Embryonic facial prominence (tissue), 1 donor: ENCODE measurements at regions not wholly inside any gene's neighbourhood (a gene's known extent, or its start where the extent isn't known, plus 50 kb on each side); places are given as distances from the start of the nearest gene placed in this dataset.

Experiments
- DNase-seq: peaks from one replicate; pipeline ENCODE4 v3.0.0-alpha.2; 2016; ENCODE audit errors: extremely low spot score

- DNase-seq: no peak
Observed at GRCh38 chr2:220166616-220167015, 539.2 kb downstream of the SLC4A3 start.

DNA sequence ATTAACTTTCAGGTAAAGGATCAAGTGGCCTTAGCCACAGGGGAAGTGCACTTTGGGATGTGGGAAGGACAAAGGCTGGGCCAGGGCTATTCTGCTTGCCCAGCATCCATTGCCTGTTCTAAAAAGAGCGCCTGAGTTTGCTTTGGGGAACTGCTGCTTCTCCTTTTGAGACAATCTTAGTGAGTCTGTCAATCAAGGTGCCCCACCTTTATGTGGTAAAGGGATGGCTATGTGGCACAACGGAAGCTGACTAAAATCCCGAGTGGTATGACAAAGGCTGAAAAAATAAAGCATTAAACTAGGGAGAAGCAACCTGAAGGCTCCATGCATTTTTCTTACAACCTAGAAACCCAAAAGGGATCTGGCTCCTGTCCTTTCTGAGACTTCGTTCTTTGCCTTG, 540.5 kb downstream of the SLC4A3 start:
- DNase-seq: no peak

- DNase-seq: no peak
Observed at GRCh38 chr2:220168891-220169546, 541.6 kb downstream of the SLC4A3 start.

DNA sequence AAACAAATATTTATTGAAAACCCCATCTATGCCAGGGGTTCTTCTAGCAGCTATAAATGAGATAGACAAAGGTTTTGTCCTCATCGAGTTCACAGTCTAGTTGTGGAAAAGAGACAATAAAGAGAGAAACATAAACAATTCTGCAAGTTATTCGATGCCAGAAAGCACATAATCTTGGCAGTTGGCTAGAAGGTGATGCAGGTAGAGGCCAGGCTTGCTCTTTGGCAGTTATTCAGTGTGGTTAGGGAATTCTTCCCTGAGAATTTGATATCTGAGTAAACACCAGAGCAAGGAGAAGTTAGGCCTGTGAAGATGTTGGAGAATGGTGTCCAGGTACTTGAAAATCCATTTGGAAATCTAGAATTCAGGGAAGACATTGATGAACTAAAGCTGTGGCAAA, 547.4 kb downstream of the SLC4A3 start:
- no peak for DNase-seq

- DNase-seq: no peak
Observed at GRCh38 chr2:220175967-220176366, 548.5 kb downstream of the SLC4A3 start.

DNA sequence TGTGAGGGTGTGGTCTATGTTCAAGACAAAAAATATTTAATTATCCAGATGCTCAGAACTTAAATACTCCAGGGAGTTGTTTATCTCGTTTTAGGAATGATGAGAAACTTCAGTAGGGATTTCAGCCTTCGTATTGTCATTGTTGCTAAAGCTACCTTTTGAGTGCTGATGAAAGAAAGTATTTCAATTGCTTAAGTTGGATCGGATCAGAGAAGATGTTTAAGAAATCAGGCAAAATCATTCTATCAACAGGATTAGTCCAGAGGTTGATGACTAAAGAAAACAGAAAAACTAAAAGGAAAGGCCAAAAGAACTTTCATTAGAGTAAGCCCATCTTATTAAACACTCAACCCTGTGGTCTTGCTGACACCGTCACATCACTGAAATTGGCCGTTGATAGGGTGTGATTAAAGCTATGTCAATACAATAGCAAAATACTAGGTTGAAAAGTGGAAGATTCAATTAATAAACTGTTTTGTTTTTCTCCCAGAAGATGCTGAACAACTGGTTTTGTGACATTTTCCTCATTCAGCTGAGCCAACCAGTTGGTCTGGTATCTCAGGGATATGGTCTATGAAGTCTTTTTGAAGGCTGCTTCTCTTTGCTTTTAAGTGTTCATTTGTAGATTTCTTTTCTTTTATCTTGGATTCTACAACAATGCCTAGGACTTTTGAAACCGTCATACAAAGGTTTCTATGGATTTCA, 551.7 kb downstream of the SLC4A3 start:
- no peak for DNase-seq

DNA sequence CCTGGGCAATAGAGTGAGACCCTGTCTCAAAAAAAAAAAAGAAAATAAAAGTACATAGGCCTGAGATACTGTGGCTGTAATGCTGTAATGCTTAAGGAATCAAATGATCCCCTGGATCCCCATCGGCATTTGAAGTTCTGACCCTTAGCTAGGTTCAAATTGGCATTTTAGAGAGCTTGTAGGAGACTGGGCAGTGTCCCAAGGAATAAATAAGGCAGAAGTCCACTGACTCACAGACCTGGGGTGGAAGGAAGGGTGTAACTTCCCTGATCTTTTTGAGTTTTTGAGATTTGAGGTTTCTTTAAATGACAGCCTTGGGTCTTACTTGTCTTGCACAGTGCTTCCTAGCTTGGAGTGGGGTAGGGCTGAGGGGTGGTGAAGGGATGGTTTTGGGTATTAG, 553.7 kb downstream of the SLC4A3 start:
- DNase-seq: no peak

DNA sequence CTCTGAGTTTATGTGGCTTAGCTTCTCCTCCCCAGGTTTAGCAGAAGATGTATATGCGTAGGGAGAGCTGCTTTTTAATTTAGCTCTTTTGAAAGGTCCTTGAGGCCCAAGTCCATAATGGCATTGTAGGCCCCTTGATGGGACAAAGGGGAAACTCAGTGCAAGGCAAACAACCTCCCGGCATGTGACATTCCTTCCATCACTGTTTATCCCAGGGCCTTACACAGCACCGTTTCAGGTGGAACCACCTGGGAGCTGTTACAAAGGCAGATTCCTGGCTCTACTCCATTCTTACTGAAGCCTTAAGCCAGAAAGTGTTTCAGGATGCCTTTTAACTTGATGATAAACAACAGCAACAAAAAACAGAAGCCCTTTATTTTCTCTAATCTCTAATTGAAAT, 555.4 kb downstream of the SLC4A3 start:
- no peak for DNase-seq

DNA sequence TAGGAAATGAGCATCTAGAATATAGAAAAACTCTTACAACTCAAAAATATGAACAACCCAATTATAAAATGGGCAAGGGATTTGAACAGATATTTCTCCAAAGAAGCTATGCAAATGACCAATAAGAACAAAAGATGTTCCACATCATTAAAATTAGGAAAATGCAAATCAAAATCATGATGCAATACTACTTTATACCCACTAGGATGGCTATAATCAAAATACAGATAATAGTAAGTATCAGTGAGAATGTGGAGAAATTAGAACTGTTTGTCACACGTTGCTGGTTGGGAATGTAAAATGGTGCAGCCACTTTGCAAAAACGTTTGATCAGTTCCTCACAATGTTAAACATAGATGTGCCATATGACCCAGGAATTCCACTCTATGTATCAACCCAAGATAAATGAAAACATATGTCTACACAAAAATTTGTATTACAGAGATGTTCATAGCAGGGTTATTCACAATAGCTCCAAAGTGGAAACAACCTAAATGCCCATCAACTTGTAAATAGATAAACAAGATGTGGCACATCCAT, 558.4 kb downstream of the SLC4A3 start:
- DNase-seq: no peak

DNA sequence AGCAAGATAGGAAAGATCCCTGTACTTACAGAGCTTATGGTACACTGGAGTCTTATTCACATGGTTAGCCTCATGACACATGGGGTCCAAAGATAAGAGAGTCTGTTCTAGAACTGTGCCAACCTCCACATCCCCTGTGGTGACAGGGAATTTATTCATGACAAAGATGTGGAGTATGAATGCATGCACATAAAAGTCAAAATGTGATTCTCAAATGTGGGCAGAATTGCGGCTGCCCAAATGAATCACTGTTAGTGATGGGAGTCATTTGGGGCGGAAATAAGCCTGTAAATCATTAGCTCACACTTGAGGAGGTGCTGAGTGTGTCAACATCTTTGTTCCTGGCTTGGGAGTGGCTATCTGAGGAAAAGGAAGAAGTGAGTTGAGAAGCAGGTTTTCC, 560.6 kb downstream of the SLC4A3 start:
- DNase-seq: no peak

GRCh38 chr2:220191031-220191430, 563.6 kb downstream of the SLC4A3 start:
- no peak for DNase-seq

- DNase-seq: no peak
Observed at GRCh38 chr2:220191737-220192136, 564.3 kb downstream of the SLC4A3 start.

DNA sequence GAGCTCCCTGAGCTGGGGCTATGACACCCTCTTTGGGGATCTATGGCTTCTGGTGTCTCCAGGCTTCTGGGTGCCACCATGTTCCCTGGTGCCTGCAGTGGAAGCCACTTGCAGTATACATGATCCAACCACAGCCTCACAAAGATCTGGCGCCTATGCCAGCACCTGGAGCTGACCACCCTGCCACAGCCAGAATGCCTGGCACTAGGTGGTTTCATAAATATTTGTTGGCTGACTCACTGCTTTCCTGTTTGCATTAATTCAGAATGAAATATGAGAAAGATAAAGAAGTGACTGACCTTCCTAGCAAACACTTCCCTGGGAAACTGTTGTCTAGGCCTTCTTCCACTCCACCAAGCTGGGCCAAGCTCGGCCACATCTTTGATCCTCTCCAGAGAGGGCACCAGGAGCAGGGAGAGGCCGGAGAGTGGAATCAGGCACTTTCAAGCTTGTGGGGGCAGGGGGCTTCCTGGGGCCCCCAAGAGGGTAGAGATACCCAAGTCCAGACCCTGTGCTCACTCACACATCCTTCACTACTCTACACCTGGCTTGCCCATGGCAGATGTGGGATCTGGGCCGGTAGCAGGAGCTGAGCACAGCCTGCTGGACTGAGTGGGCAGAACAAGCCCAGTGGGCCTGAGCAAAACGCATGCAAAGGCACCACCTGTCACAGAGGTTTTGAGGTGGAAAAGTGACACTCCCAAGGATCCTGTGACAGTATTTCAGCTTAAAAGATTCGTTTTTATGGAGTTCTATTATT, 565.7 kb downstream of the SLC4A3 start:
- no peak for DNase-seq

DNA sequence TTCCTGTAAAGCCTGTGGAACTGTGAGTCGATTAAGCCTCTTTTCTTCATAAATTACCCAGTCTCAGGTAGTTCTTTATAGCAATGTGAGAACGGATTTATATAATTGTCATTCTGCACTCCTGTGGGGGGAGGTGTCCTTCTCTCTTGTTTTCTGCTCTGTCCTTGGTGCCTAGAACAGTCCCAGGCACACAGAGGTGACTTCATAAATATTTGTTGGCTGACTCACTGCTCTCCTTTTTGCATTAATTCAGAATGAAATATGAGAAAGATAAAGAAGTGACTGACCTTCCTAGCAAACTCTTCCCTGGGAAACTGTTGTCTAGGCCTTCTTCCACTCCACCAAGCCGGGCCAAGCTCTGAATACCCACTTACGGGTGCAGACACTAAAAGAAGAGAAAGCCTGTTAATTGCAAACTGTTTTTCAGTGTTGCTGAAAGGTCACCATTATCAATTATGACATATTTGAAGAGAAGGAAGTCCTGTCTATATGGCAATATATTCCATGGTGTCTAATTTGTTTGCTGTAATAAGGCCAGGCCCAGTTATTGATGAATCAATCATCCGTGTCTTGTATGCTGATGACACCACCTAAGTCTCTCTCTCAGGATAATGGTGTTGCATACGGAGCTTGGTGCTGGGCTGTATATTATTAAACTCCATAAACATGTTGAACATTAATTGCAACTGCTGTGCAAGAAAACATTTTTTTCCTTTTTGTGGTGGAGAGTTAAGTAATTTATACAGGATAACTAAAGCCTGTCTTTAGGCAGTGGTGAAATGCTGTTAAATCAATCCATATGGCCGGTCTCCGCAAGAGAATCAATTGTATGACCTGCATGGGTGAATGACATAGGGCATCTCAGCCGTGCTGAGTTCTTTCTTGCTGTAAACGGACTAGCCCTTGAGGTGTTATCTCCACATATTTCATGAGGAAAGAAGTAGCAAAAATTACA, 567.5 kb downstream of the SLC4A3 start:
- DNase-seq: no peak

DNA sequence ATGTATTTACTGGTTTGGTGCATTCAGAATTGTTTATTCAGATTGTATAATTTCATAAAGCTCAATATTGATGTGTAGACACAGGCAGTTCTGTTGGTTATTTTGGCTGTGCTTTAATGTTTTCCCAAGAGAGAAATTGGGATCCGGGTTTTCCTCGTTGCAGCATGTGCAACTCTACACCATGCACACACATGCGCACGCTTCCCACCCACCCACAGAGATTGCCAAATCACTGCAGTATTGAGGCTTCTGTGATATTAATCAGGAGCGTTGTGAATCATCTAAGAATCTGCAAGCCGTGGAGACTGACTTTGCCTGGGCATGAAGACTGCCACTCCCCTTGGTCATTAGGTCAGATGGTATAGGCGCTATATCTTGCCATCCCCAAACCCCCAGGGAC, 571.5 kb downstream of the SLC4A3 start:
- no peak for DNase-seq

DNA sequence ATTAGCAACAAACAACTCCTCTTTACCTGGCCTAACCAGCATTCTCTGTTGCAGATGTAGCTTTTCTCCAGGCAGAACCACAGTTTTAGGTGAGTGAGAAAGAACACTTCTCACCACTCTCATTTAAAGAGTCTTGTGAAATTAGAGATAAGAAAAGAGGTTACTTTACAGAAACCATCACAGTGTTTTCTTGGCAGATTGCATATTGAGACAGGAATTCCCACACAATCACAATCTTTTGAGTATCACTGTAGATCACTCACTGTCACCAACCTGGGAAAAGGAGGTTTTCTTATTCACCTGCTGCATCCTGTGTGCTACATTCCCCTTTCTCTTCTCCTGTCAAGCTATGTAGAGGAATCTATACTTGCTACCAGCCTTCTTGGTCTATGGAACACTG, 574.6 kb downstream of the SLC4A3 start:
- DNase-seq: no peak

DNA sequence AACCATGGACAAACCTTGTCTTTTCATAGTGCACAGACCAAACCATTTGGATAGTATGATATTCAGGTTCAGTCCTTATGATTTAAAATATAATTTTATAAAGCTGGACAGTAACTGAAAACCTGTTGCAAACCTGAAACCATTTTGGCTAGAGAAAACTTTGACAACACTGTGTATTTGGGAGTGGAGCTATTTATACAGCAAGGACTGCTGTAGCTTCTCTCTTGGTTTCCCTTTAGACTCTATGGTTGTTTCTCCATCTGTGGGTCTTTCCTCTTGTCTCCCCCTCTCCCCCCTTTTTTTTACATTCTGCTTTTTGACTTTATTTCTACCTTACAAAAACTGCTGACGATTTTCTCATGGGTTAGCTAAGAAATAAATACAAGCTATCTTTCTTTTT, 581.7 kb downstream of the SLC4A3 start:
- DNase-seq: no peak

DNA sequence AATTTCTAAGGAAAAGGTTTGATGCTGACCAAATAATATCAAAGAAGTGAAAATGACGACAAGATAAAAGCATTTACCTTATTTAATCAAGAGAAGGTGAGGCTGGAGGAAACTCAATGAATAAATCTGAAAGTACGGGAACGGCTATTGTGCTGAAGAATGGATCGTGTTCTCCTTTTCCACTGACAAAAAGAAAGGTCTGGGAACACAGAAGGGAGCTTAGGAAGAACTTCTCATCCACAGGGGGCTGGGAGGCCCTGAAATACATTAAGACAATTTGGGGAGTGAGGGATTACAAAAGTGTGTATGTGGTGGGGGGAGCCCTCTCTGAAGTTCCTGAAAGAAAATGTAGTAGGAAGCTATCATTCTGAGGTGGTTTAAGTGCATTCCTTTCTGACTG, 582.3 kb downstream of the SLC4A3 start:
- no peak for DNase-seq

GRCh38 chr2:220212296-220213080, 585.1 kb downstream of the SLC4A3 start:
- DNase-seq: no peak

DNA sequence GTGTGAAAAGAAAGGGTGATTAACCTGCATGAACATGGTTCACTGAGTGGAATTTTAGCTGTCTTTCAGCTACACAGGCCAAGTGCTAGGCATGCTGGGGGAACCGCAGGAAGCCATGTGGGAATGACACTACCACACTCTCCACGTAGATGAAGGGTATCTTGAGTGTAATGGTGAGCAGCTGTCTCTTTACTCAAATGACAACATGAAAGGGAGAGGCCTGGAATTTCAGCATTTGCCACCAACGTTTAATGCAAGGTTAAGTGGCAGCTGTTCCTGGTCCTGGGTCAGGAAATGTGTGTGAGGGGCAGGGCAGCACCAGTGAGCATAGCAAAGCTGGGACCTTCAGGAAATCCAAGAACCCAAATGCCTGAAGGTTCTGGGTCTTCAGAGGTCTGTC, 588.4 kb downstream of the SLC4A3 start:
- DNase-seq: no peak

DNA sequence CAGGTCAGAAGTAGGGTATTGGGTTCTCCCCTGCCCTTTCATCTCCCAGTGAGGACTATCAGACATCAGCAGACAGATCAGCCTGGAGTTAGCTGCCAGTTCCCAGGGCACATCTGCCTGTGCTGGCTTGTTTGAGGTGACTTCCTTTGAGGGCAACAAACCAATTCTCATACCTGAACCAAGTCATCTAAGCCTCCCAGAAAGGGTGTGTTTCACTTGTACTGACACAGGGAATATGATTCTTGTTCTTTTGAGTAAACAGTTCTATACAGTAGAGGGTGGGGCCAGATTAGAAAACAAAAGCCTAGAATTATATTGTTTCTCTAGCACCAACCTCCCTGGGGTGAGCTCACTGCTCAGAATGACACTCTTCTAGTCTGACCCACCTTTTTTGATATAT, 591.9 kb downstream of the SLC4A3 start:
- no peak for DNase-seq
